IMR-90 (cell line): ENCODE measurements at regions not wholly inside any gene's neighbourhood (a gene's known extent, or its start where the extent isn't known, plus 50 kb on each side); places are given as distances from the start of the nearest gene placed in this dataset.

ENCODE experiments used
- ATAC-seq: fragments of 200-7000 bp; cut with Tn5 transposase; 2 replicates; pipeline ENCODE4 v1.9.1; 2020; ENCODE audit warnings: low read depth, mild to moderate bottlenecking, moderate library complexity
- BruUV-seq: library from RNA; stranded (reverse); fragments of 400-500 nt; replicated peaks from 2 replicates; lab custom pipeline; 2021; lab: Mats Ljungman, UMichigan
- CTCF ChIA-PET: fragments of 300-600 bp; formaldehyde crosslinking; extraction: SDS; loops from one replicate; lab custom pipeline; 2021; ENCODE audit warnings: antibody characterized with exemption; lab: Yijun Ruan, JAX
- POLR2A ChIA-PET: fragments of 300-600 bp; sonication (Branson Sonifier 250); formaldehyde crosslinking; loops from one replicate; lab custom pipeline; 2022; ENCODE audit warnings: antibody characterized with exemption; ENCODE audit not compliant: unreplicated experiment; lab: Charles Lee
- DNase-seq: peaks from one replicate; pipeline ENCODE4 v3.0.0; 2013
- H2AFZ ChIP-seq: replicated peaks from 2 replicates; pipeline ENCODE3; 2013; ENCODE audit warnings: low read length, mild to moderate bottlenecking; ENCODE audit not compliant: poor library complexity
- H2AK5ac ChIP-seq: 2 replicates; pipeline ENCODE4 v1.6.1; 2013; ENCODE audit warnings: low read depth, low read length, inconsistent platforms
- H2AK9ac ChIP-seq: replicated peaks from 2 replicates; pipeline ENCODE3; 2013; ENCODE audit warnings: mild to moderate bottlenecking, low read depth, low read length, moderate library complexity; ENCODE audit not compliant: poor library complexity
- H2BK120ac ChIP-seq: 2 replicates; pipeline ENCODE4 v1.6.1; 2013; ENCODE audit warnings: low read depth, low read length, inconsistent platforms
- H2BK15ac ChIP-seq: 3 replicates; pipeline ENCODE4 v1.6.1; 2013; ENCODE audit warnings: low read depth, low read length, inconsistent platforms
- H2BK20ac ChIP-seq: 2 replicates; pipeline ENCODE4 v1.6.1; 2013; ENCODE audit warnings: low read depth, mild to moderate bottlenecking, inconsistent platforms, low read length, moderate library complexity
- H2BK5ac ChIP-seq: 2 replicates; pipeline ENCODE4 v1.6.1; 2013; ENCODE audit warnings: mild to moderate bottlenecking, low read depth, low read length, inconsistent platforms; ENCODE audit not compliant: poor library complexity, severe bottlenecking
- H3K14ac ChIP-seq: replicated peaks from 2 replicates; pipeline ENCODE4 v1.6.1; 2013; ENCODE audit warnings: low read depth, low read length, inconsistent platforms
- H3K18ac ChIP-seq: 2 replicates; pipeline ENCODE4 v1.6.1; 2013; ENCODE audit warnings: low read depth, low read length, control low read depth
- H3K23ac ChIP-seq: 2 replicates; pipeline ENCODE4 v1.6.1; 2013; ENCODE audit warnings: low read depth, low read length, inconsistent platforms
- H3K27ac ChIP-seq: 2 replicates; pipeline ENCODE4 v1.5.1; 2013; ENCODE audit warnings: mild to moderate bottlenecking, control low read depth, low read length; ENCODE audit not compliant: insufficient read depth
- H3K27me3 ChIP-seq: 2 replicates; pipeline ENCODE4 v1.6.1; 2013; ENCODE audit warnings: low read length; ENCODE audit not compliant: control insufficient read depth, insufficient read depth
- H3K36me3 ChIP-seq: 2 replicates; pipeline ENCODE4 v1.6.1; 2013; ENCODE audit warnings: low read length, mixed read lengths; ENCODE audit not compliant: control insufficient read depth, insufficient read depth
- H3K4ac ChIP-seq: 2 replicates; pipeline ENCODE4 v1.6.1; 2013; ENCODE audit warnings: low read depth, low read length, inconsistent platforms
- H3K4me1 ChIP-seq: 2 replicates; pipeline ENCODE4 v1.6.1; 2013; ENCODE audit warnings: low read length, mixed read lengths; ENCODE audit not compliant: control insufficient read depth, insufficient read depth
- H3K4me2 ChIP-seq: 2 replicates; pipeline ENCODE4 v1.6.1; 2013; ENCODE audit warnings: low read depth, mild to moderate bottlenecking, control low read depth, low read length, moderate library complexity
- H3K4me3 ChIP-seq: 2 replicates; pipeline ENCODE4 v1.5.1; 2013; ENCODE audit warnings: low read depth, mild to moderate bottlenecking, control low read depth, low read length, moderate library complexity; ENCODE audit not compliant: insufficient read depth
- H3K56ac ChIP-seq: 2 replicates; pipeline ENCODE4 v1.6.1; 2013; ENCODE audit warnings: low read length, inconsistent platforms; ENCODE audit not compliant: insufficient read depth; ENCODE audit errors: extremely low read depth
- H3K79me1 ChIP-seq, 2 experiments: 2 replicates each; pipeline ENCODE4 v1.6.1; 2013; ENCODE audit warnings: low read length in 2 of 2, inconsistent platforms in 1 of 2, low read depth in 1 of 2
- H3K9ac ChIP-seq: 2 replicates; pipeline ENCODE4 v1.6.1; 2013; ENCODE audit warnings: low read depth, low read length, control low read depth
- H3K9me1 ChIP-seq: 2 replicates; pipeline ENCODE4 v1.6.1; 2013; ENCODE audit warnings: low read length, inconsistent platforms; ENCODE audit not compliant: insufficient read depth
- H3K9me3 ChIP-seq: 2 replicates; pipeline ENCODE4 v1.6.1; 2013; ENCODE audit warnings: low read length; ENCODE audit not compliant: control insufficient read depth, insufficient read depth
- H4K20me1 ChIP-seq: 2 replicates; pipeline ENCODE4 v1.6.1; 2013; ENCODE audit warnings: low read length, inconsistent platforms; ENCODE audit not compliant: insufficient read depth
- H4K5ac ChIP-seq: 2 replicates; pipeline ENCODE4 v1.6.1; 2013; ENCODE audit warnings: mild to moderate bottlenecking, low read depth, low read length, control low read depth
- H4K8ac ChIP-seq, 2 experiments: 2 replicates each; pipeline ENCODE4 v1.6.1; 2013; ENCODE audit warnings: low read depth in 2 of 2, low read length in 2 of 2, control low read depth in 1 of 2, inconsistent platforms in 1 of 2
- H4K91ac ChIP-seq: 2 replicates; pipeline ENCODE4 v1.6.1; 2013; ENCODE audit warnings: low read depth, low read length, inconsistent platforms; ENCODE audit not compliant: insufficient read depth
- BHLHE40 ChIP-seq: fragments of 150-350 bp; IDR thresholded peaks from 2 replicates; pipeline ENCODE4 v1.6.1; 2016; ENCODE audit warnings: mild to moderate bottlenecking, low read depth, low read length
- CHD1 ChIP-seq: IDR thresholded peaks from 2 replicates; pipeline ENCODE4 v1.6.1; 2012; ENCODE audit warnings: low read depth, low read length, improper control_type of control experiment
- FOS ChIP-seq: fragments of 150-350 bp; IDR thresholded peaks from 2 replicates; pipeline ENCODE4 v1.6.1; 2016; ENCODE audit warnings: low read depth, low read length
- NFE2L2 ChIP-seq: fragments of 150-350 bp; IDR thresholded peaks from 2 replicates; pipeline ENCODE4 v1.6.1; 2016; ENCODE audit warnings: low read depth, mild to moderate bottlenecking, low read length
- RAD21 ChIP-seq: IDR thresholded peaks from 2 replicates; pipeline ENCODE4 v1.6.1; 2012; ENCODE audit warnings: low read length, improper control_type of control experiment
- RCOR1 ChIP-seq: IDR thresholded peaks from 2 replicates; pipeline ENCODE4 v1.6.1; 2012; ENCODE audit warnings: mild to moderate bottlenecking, low read length, improper control_type of control experiment; ENCODE audit not compliant: insufficient replicate concordance
- SMC3 ChIP-seq: fragments of 150-350 bp; IDR thresholded peaks from 2 replicates; pipeline ENCODE4 v1.6.1; 2016; ENCODE audit warnings: low read depth, mild to moderate bottlenecking, antibody characterized with exemption, low read length, moderate library complexity
- WGBS, 2 experiments: methylation state at CpG; one replicate each; pipeline versions ENCODE4 v1.1.5 to v1.1.7; 2013; ENCODE audit warnings: missing lambda C conversion rate in 2 of 2; ENCODE audit not compliant: insufficient read length in 1 of 2; ENCODE audit errors: extremely low coverage in 2 of 2; 5-methylcytosine and 5-hydroxymethylcytosine counted together
- dilution Hi-C: fragments of 300-500 bp; cut with HindIII; formaldehyde crosslinking; loops from one replicate; pipeline ENCODE4 v1.14.3; 2018; ENCODE audit warnings: low sequenced_read_pairs; ENCODE audit not compliant: unreplicated experiment
- in situ Hi-C: fragments of 300-500 bp; cut with MboI; formaldehyde crosslinking; loops from 3 replicates; pipeline ENCODE4 v1.14.3; 2019; ENCODE audit warnings: low sequenced_read_pairs, inconsistent platforms, mixed read lengths
- intact Hi-C: fragments of 100-400 bp; cut with micrococcal nuclease; formaldehyde crosslinking; loops from 2 replicates; pipeline ENCODE4 v1.10.0; 2022
- TF ChIP-seq, protein P1 (sequence below): fragments of 150-350 bp; IDR thresholded peaks from 2 replicates; pipeline ENCODE4 v1.6.1; 2016; ENCODE audit warnings: low read depth, mild to moderate bottlenecking, low read length, moderate library complexity, borderline replicate concordance
- TF ChIP-seq, protein P2 (sequence below): conservative IDR thresholded peaks from 2 replicates; pipeline ENCODE4 v1.5.1; 2012; ENCODE audit warnings: mild to moderate bottlenecking, low read depth, low read length, improper control_type of control experiment

DNA sequence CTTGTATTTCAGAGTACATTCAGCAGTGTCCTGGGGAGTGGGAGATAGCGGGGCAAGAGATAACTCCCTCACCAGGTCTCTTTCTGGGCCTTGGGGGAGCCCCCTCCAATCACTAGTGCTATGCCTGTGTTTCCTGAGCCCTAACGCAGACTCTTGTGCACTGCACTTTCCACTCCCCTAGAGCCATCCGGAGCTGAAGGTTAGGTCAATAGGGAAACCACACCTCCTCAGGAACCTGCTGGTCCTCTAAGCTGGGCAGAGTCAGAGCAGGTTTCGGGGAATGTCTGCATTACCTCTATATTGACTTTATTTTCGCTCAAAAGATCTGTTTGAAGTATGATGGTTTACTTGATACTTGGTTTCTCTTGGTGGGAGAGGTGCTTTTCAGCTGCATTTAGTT, 617.0 kb upstream of the ROBO1 start:
- no peak for ATAC-seq
- Histone ChIP-seq H2AK5ac (no peak overlapping the region), H3K14ac (no peak overlapping the region), H2AFZ (no peak overlapping the region), H4K8ac (no peak overlapping the region), H2BK5ac (no peak overlapping the region), H3K9me1 (no peaks in the 10 kb centered on the region), H2BK15ac (no peak overlapping the region), H3K36me3 (no peaks in the 10 kb centered on the region), H3K4me3 (no peak overlapping the region), H4K5ac (no peak overlapping the region), H3K18ac (no peak overlapping the region), H3K27me3 (no peaks in the 10 kb centered on the region), H3K23ac (no peak overlapping the region), H2AK9ac (no peak overlapping the region), H3K9ac (no peak overlapping the region), H3K9me3 (no peaks in the 10 kb centered on the region), H4K91ac (no peak overlapping the region), H2BK20ac (no peak overlapping the region), H3K4ac (no peak overlapping the region), H3K56ac (no peak overlapping the region), H3K79me1 (no peaks in the 10 kb centered on the region), H3K4me1 (no peaks in the 10 kb centered on the region), H3K27ac (no peak overlapping the region), H2BK120ac (no peak overlapping the region), H4K20me1 (no peaks in the 10 kb centered on the region), H3K4me2 (no peak overlapping the region)
- in situ Hi-C loops, result no loop called here
- dilution Hi-C loops, result no loop called here
- BruUV-seq, result no TSS peak
- WGBS, 2 experiments, result no CpG with 5 or more reads among the region's 5 CpGs
- ChIA-PET CTCF (no interaction called here), POLR2A (no interaction called here)
- DNase-seq, result no peak
- TF ChIP-seq, protein P1, sequence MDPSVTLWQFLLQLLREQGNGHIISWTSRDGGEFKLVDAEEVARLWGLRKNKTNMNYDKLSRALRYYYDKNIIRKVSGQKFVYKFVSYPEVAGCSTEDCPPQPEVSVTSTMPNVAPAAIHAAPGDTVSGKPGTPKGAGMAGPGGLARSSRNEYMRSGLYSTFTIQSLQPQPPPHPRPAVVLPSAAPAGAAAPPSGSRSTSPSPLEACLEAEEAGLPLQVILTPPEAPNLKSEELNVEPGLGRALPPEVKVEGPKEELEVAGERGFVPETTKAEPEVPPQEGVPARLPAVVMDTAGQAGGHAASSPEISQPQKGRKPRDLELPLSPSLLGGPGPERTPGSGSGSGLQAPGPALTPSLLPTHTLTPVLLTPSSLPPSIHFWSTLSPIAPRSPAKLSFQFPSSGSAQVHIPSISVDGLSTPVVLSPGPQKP, result no peak
- TF ChIP-seq, protein P2, sequence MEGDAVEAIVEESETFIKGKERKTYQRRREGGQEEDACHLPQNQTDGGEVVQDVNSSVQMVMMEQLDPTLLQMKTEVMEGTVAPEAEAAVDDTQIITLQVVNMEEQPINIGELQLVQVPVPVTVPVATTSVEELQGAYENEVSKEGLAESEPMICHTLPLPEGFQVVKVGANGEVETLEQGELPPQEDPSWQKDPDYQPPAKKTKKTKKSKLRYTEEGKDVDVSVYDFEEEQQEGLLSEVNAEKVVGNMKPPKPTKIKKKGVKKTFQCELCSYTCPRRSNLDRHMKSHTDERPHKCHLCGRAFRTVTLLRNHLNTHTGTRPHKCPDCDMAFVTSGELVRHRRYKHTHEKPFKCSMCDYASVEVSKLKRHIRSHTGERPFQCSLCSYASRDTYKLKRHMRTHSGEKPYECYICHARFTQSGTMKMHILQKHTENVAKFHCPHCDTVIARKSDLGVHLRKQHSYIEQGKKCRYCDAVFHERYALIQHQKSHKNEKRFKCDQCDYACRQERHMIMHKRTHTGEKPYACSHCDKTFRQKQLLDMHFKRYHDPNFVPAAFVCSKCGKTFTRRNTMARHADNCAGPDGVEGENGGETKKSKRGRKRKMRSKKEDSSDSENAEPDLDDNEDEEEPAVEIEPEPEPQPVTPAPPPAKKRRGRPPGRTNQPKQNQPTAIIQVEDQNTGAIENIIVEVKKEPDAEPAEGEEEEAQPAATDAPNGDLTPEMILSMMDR, result no peak
- TF ChIP-seq FOS, result no peak
- no peak for TF ChIP-seq NFE2L2
- no peak for TF ChIP-seq RAD21
- no peak for TF ChIP-seq BHLHE40
- no peak for TF ChIP-seq SMC3
- no peak for TF ChIP-seq RCOR1
- TF ChIP-seq CHD1, result no peak
- intact Hi-C loops, result no loop called here
